Endometrium (tissue), 2 donors: ENCODE measurements at regions not wholly inside any gene's neighbourhood (a gene's known extent, or its start where the extent isn't known, plus 50 kb on each side); places are given as distances from the start of the nearest gene placed in this dataset.
"Not testable (repeated sequence)": the region's sequence is repeated elsewhere in the genome, so short reads cannot be mapped to it uniquely, and the experiment has no call there.

Source experiments
- FAIRE-seq: peaks from 2 replicates; lab custom pipeline; 2012; peaks lifted over from hg19 to GRCh38; lab: Jason Lieb, UNC
- donor health status: control.
- donor health status: control.

DNA sequence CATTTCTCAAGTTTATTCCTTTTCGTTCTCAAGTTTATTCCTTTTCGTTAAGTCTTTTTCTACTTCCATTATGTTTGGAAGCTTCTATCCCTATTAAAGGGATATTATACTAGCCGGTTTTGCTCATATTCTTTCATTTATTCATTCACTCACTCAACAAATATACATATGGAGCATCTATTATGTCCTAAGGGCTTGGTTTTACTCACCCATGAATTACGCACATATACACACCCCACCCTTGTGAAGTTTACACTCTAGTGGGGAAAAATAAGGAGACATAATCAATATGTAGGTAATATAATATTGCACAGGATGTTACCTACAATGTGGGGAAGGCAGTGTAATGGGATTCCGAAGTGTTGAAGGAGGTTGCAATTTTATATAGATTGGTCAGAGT is 90.5 kb downstream of the ACTL7B start:
- no peak for FAIRE-seq

DNA sequence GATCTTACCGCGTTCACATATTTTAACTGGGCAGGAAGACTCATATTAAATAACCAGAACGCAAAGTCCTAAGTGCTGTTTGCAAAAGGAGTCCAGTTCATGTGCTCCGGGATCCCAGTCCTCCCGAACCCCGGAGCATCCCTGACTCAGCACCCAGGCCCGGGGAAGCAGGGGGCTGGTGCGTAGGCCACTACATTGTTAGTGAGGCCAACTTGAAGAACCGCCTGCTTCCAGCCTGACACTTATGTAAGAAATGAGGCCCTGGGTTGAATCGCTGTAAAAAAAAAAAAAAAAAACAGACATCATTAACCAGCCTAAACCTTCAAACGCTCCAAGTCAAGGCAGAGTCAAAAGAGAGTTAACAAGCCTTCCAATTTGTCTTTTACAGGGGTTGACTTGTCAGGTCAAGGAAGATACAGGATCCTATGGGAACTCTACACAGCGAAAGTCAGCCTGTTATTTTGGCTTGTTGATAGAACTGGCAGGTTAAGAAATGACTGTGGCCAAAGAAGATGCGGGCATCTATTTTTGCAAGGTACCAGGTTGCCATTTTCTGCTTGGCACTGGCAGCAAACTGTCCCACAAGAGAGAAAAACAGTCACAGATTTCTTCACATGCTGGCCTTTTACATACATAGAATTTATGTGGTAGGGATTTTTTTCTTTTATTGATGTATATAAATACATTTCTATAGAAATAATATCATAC is 93.3 kb downstream of the ACTL7B start:
- no peak for FAIRE-seq

DNA sequence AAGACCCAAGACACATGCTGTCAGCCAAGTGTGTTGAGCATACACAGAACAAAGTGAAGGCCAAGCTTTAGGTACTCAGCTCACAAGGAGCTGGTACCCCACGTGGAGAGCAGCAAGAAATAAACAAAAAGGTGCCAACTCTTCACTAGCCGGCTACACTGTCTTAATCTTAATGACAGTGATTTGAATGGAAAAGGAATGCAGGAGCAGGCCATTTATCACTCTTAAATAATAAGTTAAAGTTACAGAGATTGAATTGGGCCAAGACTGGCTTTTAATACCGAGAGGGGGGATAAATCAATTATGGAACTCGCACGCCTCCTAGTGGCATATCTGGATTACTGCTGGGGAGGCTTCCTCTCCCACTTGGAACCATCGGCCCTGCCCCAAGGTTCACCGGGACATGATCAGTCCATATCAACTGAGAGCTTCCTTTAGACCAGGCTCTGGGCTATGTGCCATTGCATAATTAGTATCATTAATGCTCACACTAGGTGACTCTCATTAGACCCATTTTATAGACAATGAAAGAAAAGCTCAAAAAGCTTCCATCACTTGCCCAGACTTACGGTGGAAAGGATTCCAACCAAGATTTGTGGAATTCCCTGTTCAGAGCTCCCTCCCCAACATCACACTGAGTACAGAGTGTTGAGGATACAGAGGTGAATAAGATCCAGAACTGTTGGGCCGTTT is 94.0 kb downstream of the ACTL7B start:
- no peak for FAIRE-seq

DNA sequence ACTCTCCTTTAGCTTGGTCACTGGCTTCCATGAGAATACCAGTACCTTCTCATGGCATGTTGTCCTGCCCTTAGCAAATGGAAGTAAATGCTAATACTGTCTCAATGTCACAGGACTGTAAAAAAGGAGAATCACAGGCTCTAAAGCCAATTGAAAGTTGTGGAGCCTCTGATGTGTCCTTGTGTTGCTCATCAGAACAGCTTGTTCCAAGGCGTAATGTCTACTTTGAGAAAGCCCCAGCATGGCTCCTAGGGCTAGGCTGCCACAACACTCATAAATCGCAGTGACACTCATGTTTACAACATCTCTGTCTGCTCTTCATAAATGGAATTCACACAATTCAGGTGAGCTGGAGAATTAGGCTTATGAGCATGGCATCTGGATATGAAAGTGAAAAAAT is 94.9 kb downstream of the ACTL7B start:
- no peak for FAIRE-seq

DNA sequence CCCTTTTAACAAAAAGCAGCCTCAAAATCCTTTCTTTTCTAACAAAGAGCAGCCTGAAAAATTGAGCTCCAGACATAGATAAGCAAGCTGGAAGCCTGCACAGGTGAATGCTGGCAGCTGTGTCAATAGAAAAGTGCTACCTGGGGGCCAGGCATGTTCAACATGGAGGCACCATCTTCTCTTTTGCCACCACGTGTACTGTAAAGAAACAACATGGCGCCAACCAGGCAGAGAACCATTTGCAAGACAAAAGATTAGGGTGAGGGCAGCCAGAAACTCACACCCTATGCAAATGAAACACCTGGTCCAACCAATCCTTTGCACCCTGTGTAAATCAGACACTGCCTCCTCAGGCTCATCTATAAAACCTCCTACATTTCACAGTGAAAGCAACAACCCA is 96.0 kb downstream of the ACTL7B start:
- FAIRE-seq, result no peak

DNA sequence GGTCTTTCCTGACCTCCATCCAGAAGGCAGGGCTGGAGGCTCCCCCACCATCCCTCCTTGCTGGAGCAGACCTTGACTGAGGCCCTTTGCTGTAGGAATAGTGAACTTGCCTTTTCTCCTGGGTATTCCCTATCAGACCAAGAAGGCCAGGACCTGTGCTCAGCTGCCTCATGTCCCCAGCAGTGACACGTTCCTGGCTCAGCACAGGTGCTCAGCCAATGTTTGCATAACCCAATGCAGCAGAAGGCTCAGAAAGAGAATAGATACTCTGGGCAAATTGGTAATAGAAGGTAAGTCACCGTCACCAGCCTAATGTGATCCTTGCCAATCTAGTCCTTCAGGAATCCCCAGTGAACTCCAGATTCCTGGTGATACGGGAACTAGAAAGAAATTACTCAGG is 96.4 kb downstream of the ACTL7B start:
- no peak for FAIRE-seq

DNA sequence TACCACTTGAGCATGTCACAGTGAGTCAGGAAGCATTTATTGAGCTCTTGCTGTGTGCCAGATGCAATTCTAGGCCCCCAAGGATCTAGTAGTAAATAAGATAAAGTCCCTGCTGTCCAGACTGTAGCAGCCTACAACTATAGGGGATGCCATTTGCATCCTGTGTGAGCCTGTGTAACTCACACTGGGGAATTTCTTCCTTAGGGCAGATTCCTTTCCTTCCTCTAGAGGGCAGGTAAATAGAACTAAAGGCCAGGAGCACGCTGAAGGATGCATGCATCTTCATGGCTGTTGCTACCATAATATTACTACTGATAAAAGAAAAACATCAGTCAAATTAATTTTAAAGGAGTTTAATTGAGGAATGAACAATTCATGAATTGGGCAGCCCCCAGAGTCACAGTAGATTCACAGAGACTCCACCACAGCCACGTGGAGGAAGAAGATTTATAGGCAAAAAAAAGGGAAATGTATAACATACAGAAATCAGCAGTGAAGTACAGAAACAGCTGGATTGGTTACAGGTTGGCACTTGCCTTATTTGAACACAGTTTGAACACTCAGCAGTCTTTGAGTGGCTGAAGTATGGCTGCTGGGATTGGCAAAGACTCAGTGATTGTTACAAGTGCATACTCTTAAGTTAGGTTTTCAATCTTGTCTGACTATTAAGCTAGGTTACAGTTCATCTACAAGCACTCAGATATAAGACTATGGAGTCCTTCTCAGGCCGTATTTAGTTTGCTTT is 98.9 kb downstream of the ACTL7B start:
- FAIRE-seq, result no peak

DNA sequence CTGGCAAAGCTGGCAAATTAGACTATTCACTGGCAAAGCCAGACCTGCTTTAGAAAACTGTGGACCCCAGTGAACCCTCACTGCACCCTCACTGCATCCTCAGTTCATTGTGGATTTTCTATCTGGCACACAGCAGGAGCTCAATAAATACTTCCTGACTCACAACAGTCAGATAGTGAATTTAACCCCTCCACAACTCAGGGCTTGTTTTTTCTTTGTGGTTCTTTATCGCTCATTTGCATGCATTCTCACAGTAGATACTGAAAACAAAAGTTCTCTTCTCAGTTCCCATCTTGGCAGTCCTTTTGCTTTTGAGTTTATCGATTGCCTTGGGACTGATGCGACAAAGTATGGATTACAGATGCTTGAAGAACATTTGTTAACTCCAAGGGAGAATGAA is 99.8 kb downstream of the ACTL7B start:
- no peak for FAIRE-seq

DNA sequence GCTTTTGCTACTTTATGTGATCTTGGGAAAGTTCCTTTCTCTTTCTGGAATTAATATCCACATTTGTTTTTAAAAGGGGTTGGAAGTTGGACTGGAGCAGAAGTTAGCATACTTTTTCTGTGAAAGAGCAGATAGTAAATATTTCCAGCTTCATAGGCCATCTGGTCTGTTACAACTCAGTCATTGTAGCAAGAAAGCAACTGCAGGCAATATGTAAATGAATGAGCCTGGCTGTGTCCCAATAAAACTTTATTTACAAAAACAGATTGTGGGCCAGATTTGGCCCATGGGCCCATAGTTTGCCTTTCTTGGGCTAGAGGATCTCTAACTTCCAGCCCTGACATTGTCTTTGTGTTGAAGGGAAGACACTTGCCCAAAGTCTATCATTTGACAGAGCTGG is 104.4 kb downstream of the ACTL7B start:
- FAIRE-seq, result peak; percentile 26

DNA sequence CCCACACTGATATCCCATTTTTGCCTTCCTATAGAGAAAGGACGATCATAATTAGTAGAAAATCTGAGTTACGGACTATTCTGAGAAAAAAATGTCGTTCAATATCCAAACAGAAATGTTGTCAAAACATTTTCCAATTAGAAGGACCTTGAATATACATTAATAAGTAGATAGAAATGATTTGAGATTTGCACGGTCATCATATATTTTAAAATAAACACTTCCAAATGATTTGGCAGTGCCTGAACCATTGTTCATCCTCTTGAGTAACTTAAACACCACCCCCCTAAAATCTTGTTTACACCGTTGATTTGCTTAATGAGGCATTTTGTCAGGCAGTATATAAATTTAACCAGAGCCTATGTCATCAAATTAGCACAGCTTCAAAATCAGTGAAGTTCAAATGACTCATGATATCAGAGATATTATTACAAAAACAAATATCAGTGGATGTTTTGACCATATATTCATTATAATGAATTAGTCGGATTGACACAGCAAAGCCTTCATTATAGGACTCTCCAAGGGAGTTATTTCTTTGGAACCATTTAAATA is 105.0 kb downstream of the ACTL7B start:
- FAIRE-seq, result no peak

DNA sequence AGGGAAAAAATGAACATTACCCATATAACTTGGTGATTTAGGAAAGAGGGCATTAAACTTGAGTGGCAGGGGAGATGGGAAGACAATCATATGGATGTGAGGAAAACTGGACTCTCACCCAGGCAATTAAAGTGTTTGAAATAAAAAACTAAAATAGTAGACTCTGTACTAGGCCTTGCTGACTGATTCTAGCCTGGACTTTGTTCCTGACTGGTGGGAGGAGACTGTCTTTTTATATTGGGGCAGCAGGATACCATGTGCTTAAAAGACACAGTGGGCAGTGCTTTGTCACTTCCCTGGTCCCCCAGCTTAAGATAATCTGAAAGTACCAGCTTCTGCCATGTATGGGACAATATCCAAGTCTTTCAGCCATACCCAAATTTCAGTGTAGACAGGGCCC is 107.0 kb downstream of the ACTL7B start:
- no peak for FAIRE-seq

DNA sequence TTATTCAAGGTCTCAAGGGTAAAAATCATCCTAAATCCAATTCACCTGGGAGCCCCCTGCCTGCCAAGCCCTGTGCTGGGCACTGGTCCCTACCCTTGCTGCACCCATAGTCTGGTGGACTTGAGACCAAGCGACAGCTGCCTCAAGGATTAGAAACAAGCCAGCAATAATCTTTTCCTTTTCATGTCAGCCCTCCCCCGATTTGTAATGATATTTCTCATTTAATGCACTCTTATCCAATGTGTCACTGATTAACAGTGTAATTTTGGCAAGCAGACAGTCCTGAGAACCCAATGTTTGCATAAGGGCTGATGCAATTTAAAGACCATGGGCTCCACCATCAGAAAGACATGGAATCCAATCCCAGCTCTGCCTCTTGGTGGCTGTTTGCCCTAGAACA is 108.9 kb downstream of the ACTL7B start:
- no peak for FAIRE-seq

DNA sequence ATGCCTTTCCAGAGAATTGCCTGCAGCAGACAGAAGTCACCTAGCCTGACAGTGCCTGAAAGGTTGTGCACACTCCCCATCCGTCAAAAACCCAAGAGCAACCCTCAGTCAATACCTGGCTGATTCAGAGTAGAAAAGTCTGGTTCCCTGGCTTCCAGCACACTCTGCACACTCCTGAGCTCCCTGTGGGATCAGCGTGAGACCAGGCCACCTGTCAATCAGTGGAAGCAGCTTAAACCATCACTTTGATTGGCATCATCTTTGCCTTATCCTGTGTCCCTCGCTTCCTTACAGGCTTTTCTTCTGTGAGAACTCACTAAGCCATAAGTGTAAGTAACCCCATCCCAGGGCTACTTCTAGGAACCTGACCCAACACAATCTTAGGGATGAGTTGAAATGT is 109.8 kb downstream of the ACTL7B start:
- FAIRE-seq, result no peak

DNA sequence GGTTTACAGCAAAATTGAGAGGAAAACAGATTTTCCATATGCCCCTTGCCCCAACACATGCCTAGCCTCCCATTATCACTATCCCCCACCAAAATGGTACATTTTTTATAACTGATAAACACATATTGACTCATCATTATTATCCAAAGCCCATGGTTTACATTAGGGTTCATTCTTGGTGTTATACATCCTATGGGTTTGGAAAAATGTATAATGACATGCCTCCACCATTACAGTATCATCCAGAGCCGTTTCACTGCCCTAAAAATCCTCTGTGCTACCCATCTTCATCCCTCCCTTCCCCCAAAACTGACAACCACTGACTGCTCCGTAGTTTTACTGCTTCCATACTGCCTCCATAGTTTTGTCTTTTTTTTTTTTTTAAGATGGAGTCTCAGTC is 111.1 kb downstream of the ACTL7B start:
- FAIRE-seq, result no peak

DNA sequence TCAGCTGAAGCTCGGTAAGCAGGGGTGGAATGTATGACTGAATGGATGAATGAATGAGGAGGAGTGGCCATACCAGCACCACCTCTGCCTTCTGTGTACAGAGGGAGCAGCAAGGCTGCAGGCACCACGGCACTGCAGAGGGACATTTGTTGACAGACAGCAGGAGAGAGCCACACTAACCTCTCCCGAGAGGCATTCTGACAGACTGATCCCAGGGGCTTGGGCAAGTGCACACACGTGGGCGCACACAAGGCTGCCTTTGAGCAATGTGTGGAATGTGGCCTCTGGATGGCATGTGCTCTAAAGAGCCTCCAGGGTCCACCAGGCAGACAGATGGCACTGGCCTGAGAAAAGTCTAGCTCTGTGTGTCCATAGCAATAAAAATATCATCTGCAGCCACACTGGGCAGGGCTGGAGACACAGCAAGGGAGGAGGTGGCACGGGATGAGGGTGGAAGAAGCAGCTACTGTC is 111.8 kb downstream of the ACTL7B start:
- no peak for FAIRE-seq

DNA sequence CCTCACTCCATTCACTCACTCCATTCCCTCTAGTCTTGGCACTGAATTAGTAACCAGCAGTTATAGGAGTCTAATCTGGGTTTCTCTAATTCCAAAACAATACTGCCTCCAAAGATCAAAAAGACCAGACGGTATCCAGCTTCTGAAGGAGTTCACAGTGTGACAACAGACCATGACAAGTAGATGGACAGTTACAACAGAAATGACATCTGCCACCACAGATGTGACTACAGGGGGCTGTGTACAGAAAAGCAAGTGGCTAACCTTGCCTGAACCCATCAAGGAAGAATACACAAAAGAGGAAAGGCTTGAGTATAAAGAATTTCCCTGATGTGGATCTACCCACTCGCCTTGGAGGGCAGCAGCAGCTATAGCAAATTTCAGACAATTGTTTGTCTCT is 112.4 kb downstream of the ACTL7B start:
- no peak for FAIRE-seq

DNA sequence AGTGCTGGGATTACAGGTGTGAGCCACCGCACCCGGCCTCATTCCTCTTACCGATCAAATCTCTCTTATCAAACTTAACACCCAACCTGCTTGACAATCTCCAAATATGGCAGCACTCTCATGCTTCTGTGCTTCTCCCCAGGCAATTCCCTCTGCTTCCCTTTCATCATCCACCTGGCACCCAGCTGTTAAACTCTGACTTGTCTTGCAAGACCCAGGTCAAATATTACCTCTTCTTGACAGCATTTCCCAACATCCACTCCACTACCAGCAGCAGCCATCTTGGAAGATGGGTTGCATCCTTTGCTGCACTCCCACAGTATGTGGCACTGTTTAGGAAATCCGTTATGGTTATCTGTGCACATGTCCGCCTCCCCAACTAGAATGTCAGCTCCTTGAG is 113.6 kb downstream of the ACTL7B start:
- FAIRE-seq, result no peak

DNA sequence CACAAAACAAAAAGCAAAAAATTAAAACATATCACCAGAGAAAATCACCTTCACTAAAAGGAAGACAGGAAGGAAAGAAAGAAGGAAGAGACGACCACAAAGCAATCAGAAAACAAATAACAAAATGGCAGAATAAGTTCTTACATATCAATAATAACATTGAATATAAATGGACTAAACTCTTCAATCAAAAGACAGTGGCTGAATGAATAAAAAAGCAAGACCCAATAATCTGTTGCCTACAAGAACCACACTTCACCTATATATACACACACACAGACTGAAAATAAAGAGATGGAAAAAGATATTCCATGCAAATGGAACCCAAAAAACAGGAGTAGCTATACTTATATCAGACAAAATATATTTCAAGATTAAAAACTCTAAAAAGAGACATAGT is 124.5 kb downstream of the ACTL7B start:
- FAIRE-seq, result not testable (repeated sequence)

DNA sequence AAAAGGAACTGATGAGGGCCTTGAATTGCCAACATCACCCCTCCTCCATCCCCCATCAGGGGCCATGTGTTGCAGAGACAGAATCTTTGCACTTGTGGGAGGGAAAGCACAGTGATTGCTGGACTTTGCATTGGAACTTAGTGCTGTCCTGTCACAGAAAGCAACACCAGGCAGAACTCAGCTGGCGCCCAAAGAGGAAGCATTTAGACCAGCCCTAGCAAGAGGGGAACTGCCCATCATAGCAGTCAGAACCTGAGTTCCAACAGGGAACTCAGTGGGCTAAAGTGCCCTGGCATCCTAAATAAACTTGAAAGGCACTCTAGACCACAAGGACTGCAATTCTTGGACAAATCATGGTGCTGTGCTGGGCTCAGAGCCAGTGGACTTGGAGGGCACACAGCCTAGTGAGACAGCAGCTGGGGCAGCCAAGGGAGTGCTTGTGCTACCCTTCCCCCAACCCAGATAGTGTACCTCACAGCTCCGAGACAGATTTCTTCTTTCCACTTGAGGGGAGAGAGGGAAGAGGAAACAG is 128.1 kb downstream of the ACTL7B start:
- no peak for FAIRE-seq

DNA sequence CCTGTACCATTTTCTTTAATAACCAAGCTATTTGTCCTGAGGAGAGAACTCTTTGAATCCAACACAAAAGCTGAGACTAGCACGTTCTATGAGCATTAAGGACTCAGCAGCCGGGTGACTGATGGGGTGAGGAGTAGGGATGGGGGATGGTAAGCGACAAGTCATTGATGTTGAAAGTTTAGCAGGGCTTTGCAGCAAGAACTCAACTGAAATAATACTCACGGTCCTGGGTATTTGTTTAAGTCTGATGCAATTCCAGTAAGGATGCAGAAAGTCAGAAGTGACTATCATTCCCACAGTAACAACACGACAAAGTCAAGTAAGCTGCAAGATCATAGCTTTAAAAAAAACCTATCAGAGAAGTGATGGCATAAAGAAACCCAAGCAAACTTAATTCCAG is 131.1 kb downstream of the ACTL7B start:
- no peak for FAIRE-seq

DNA sequence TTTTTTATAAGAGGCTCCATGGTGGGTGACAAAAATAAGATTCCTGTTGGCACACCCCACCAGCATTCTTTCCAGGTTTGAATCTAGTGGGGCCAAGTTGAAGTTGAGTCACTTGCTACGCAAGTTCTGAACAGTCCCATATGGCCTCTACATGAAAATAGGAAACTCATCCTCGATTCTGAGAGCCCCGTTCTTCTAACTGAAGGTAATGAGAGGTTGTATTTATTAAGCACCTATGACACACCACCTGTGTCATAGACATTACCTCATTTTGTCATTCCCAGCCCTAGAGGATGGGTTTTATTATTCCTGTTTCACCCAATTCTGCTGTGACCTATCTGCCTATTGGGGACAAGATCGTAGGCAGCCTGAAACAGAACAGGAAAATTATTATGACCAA is 131.7 kb downstream of the ACTL7B start:
- no peak for FAIRE-seq

DNA sequence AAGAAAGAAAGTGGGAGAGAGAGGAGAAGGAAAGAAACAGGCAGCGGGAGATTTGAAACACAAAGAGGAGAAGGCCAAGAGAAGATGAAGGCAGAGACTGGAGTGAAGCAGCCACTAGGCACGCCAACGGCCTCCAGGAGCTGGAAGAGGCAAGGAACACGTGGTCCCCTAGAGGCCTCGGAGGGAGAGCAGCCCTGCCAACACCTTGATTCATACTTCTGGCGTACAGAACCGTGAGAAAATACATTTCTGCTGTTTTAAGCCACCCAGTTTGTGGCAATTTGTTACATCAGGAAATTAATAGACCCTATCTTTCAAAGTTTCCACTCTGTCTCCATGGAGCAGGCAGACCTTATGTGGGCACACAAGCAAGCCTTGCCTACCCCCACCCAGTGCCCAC is 133.4 kb downstream of the ACTL7B start:
- no peak for FAIRE-seq

DNA sequence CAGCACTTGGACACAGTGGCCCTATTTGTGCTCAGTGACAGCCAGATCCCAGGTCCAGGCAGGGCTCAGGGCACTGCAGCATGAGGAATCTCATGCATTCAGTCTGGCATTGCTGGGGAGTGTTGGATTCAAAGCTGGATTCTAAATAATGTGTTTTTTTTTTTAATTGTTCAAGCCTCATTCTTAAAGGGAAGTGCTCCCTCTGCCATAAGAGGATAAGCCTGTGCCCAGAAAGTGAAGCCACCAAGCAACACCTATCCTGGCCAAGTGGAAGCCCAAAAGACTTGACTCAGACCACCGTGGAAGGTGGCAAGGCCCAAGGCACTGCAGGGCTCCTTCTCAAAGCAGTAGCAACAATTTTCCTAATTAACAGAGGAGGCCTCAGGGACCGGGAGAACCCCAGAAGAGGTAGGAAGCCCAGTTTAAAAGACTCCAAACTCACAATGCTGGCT is 135.6 kb downstream of the ACTL7B start:
- no peak for FAIRE-seq
